GM10248 (cell line): ENCODE measurements at regions not wholly inside any gene's neighbourhood (a gene's known extent, or its start where the extent isn't known, plus 50 kb on each side); places are given as distances from the start of the nearest gene placed in this dataset.

ENCODE experiments used
- CTCF ChIA-PET: fragments of 300-600 bp; sonication (Branson Sonifier 250); formaldehyde crosslinking; extraction: SDS; loops from one replicate; lab custom pipeline; 2021; ENCODE audit warnings: antibody characterized with exemption; lab: Yijun Ruan, JAX
- POLR2A ChIA-PET: fragments of 350-650 bp; sonication (Branson Sonifier 250); formaldehyde crosslinking; extraction: SDS; loops from one replicate; lab custom pipeline; 2020; ENCODE audit warnings: antibody characterized with exemption; lab: Yijun Ruan, JAX
- DNase-seq: peaks from one replicate; pipeline ENCODE4 v3.0.0; 2012; ENCODE audit errors: extremely low spot score
- CTCF ChIP-seq: IDR thresholded peaks from 2 replicates; pipeline ENCODE4 v1.5.1; 2012; ENCODE audit warnings: mild to moderate bottlenecking, low read depth; ENCODE audit errors: extremely low read depth, missing control alignments, control extremely low read depth

- no peak for DNase-seq
- POLR2A ChIA-PET, result no interaction called here
- TF ChIP-seq CTCF, result no peak
- CTCF ChIA-PET, result no interaction called here
Measured at GRCh38 chr10:32163071-32163761, 107.0 kb upstream of the KIF5B start.

GRCh38 chr10:32161586-32161985 is 105.4 kb upstream of the KIF5B start:
- no peak for TF ChIP-seq CTCF
- no peak for DNase-seq
- ChIA-PET POLR2A (no interaction called here), CTCF (interaction anchor here (1.7 kb wide), 1 partner anchor 18 kb away, joined by 4 read pairs; no protein-coding TSS in a partner anchor)

DNA sequence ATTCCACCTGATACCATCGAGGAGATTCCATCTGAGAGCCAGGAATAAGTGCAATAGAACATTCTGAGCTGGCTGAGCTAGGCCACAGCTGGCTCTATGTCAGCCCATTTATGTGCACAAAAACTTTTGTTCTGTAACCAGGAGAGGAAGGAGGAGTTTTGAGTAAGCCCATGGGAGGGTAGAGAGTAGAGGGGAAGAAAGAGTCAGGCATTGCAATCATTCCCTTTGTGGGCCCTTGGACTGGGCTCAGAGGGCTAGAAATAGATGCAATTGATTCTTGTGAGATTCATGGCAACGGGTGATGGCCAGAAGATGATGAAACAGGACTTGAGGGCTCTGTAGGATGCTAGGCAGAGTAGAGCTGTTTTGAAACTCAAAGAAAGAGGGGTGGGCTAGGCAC is 104.6 kb upstream of the KIF5B start:
- CTCF ChIA-PET, result interaction anchor here (1.1 to 1.7 kb wide), 2 partner anchors 19 to 31 kb away, joined by 3 to 4 read pairs; no protein-coding TSS in a partner anchor
- TF ChIP-seq CTCF, result no peak
- POLR2A ChIA-PET, result no interaction called here
- no peak for DNase-seq

DNA sequence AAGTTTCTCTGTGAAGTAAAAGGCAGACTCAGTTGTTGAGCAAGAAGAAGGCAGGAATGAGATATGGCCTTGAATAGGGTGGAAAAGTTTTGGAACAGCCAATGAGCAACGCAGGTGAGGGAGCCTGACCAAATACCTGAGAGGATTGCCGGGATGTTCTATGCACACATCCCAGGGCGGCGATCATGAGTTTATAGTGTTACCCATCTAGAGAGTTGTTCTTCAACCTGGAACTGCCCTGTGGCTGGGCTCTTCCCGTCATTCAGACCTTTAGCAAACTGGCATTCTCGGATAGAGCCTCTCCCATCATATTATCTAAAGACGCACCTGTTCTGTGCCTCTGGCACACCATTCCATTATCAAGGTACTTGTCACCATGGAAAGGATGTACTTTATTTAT is 103.0 kb upstream of the KIF5B start:
- no peak for DNase-seq
- CTCF ChIA-PET, result no interaction called here
- no peak for TF ChIP-seq CTCF
- POLR2A ChIA-PET, result no interaction called here

- DNase-seq, result no peak
- no peak for TF ChIP-seq CTCF
- CTCF ChIA-PET, result interaction anchor here (1.0 to 1.2 kb wide), 2 partner anchors 12 to 15 kb away, joined by 3 read pairs; no protein-coding TSS in a partner anchor
- POLR2A ChIA-PET, result no interaction called here
Measured at GRCh38 chr10:32156031-32156495, 99.8 kb upstream of the KIF5B start.

GRCh38 chr10:32155075-32155516 is 98.9 kb upstream of the KIF5B start:
- DNase-seq, result no peak
- TF ChIP-seq CTCF, result no peak
- CTCF ChIA-PET, result interaction anchor here (1.2 kb wide), 1 partner anchor 11 kb away, joined by 3 read pairs; no protein-coding TSS in a partner anchor
- POLR2A ChIA-PET, result no interaction called here

DNA sequence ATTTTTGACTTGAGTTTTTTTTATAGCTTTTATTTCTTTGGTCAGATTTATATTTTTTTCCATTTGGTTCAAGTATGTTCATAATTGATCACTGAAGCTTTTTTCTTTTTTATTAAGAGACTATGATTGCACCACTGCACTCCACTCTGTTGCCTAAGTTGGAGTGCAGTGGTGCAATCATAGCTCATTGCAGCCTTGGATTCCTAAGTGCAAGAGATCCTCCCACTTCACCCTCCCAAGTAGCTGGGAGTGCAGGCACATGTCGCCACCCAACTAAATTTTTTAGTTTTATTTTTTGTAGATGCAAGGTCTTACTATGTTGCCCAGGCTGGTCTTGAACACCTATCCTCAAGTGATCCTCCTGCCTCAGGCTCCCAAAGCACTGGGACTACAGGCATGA is 97.7 kb upstream of the KIF5B start:
- no peak for DNase-seq
- no peak for TF ChIP-seq CTCF
- ChIA-PET CTCF (no interaction called here), POLR2A (no interaction called here)
